Neural progenitor cell (in vitro differentiated cells): ENCODE measurements at regions not wholly inside any gene's neighbourhood (a gene's known extent, or its start where the extent isn't known, plus 50 kb on each side); places are given as distances from the start of the nearest gene placed in this dataset.

Experiments used
- CTCF ChIP-seq: fragments of 200-600 bp; sonication (generic); IDR thresholded peaks from 2 replicates; pipeline ENCODE4 v1.5.1; 2017; ENCODE audit warnings: antibody characterized with exemption, mild to moderate bottlenecking
- EZH2phosphoT487 ChIP-seq: fragments of 200-600 bp; sonication (generic); IDR thresholded peaks from 2 replicates; pipeline ENCODE4 v1.6.1; 2017; ENCODE audit warnings: antibody characterized with exemption

- no peak for TF ChIP-seq CTCF
- no peak for TF ChIP-seq EZH2phosphoT487
These were observed 177.2 kb downstream of the CRLF2 start for GRCh38 chrX:1035206-1035605.
